NCI-H2107 (cell line): ENCODE measurements at regions not wholly inside any gene's neighbourhood (a gene's known extent, or its start where the extent isn't known, plus 50 kb on each side); places are given as distances from the start of the nearest gene placed in this dataset.

ENCODE experiments used
- DNase-seq: peaks from one replicate; lab custom pipeline; 2025; lab: John Stamatoyannopoulos, UW

DNA sequence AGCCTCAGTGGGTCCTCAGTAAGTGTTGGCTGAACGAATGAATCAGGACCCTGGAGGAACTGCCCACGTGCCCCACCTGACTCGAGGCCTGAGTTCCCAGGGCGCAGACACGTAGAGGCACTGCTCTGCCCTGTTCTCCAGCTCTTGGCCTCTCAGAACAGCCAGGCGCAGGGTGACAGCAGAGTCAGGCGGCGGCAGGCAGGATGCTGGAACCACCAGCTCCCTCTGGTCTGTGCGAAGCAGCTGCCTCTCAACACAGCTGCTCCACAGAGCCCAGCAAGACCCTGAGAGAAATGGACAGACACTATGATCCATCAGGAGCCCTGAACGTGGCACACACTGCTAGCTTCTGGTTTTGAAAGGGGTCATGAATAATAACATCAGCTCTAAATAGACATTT lies 53.1 kb upstream of the BCO1 start:
- no peak for DNase-seq

DNA sequence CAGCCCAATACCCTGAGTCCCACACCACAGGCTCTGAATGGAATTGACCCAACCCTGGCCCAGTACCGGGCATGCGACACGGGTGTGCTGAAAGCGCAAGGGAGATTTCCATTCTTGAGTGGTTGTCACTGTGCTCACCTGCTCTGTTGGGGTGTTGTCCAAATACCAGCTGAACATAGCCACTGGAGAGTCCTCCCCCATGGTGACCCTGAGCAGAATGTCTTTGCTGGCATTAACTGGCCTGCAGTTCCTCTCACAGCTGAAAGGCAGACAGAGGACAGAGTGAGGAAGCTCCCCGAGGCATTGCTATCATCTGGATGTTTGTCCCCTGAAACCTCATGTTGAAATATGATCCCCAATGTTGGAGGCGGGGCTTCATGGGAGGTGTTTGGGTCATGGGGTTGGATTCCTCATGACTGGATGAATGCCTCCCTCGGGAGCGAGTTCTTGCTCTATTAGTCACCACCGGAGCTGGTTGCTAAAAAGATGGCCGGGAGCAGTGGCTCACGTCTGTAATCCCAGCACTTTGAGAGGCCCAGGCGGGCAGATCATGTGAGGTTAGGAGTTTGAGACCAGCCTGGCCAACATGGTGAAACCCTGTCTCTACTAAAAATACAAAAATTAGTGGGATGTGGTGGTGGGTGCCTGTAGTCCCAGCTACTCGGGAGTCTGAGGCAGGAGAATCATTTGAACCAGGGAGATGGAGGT lies 57.3 kb upstream of the BCO1 start:
- peak; percentile 71 for DNase-seq

DNA sequence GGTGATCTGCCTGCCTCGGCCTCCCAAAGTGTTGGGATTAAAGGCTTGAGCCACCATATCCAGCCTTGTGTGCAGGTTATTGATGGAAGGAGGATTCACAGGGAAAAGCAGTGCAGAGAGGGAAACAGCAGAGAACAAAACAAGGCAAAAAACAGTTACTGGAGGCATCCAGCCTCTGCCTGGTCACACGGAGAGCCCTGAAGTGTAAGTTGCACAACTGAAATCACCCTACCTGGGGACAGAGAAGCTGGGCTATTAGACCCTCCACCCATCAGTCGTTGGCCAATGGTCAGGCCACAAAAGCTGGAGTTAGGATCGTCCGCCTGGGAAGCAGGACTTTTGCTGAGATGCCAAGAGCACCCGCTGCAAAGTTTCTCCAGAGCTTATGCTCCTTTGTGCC lies 57.9 kb upstream of the BCO1 start:
- DNase-seq: no peak

DNA sequence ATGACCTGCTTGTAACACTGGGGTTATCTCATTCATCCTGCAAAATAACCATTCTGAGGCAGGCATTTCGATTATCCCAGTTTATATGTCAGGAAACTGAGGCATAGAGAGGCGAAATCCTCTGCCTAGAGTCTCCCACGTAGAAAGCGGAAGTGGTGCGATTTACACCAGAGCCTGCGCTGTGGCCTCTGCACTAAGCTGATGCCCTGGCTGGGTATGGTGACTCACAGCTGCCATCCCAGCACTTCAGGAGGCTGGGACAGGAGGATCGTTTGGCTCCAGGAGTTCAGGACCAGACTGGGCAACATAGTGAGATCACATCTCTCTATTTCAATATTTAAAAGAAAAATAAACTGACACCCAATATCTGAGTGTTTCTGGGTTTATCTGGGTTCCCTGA lies 59.3 kb upstream of the BCO1 start:
- DNase-seq: no peak

DNA sequence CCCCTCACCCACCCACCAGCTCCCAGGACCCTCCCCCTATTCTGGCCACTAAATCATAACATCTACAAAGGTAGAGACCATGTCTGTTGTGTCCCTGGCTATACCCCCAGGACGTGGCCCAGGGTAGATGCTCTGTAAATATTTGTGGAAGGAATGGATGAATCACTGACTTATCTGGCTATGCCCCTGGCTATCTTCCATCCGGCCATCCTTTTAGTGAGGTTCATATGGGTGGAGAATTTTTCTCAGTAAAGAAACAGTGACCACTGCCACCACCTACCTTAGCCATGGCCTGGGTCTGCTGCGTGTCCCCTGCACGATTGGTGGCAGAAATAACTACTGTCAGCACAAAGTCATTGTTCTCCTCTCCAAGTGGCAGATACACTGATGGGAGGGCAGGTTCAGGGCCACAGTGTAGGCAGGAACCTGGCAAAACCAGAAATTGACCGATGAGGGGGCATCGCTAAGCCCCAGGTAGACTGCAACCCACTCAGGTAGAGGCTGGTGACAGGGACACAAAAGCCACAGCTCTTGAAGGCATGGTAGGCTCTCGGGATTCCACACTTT lies 63.1 kb upstream of the BCO1 start:
- no peak for DNase-seq

DNA sequence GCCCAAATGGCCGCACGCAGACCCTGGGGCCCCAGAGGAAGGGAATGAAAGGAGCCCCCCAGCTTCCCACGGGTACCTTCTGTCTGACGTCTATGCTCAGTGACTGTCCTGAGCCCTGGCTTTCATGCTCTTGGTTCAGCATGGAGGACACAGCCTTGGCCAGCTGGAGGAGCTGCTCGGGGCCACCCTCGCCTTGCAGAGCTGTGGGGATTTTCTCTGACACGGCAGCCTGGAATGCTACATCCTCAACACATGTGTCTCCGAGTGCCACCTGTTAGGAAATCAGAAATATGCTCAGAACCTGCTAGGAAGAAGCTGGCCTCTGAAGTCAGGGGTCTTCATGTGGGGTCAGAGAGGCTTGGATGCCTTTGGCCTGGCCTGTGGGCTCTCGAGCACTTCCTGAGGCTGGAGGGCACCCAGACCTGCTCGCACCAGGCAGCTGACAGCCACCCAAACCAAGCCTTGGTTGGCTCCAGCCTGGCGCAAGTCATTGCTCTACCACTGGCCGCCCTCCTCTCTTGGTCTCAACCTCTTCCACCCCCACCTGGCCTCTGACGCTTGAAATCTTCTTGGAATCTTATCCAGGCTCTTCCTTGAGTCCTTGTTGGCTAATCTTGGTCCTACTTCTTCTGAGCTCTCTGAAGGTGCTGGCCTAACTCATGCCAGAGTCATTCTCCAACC lies 63.7 kb upstream of the BCO1 start:
- DNase-seq: no peak

DNA sequence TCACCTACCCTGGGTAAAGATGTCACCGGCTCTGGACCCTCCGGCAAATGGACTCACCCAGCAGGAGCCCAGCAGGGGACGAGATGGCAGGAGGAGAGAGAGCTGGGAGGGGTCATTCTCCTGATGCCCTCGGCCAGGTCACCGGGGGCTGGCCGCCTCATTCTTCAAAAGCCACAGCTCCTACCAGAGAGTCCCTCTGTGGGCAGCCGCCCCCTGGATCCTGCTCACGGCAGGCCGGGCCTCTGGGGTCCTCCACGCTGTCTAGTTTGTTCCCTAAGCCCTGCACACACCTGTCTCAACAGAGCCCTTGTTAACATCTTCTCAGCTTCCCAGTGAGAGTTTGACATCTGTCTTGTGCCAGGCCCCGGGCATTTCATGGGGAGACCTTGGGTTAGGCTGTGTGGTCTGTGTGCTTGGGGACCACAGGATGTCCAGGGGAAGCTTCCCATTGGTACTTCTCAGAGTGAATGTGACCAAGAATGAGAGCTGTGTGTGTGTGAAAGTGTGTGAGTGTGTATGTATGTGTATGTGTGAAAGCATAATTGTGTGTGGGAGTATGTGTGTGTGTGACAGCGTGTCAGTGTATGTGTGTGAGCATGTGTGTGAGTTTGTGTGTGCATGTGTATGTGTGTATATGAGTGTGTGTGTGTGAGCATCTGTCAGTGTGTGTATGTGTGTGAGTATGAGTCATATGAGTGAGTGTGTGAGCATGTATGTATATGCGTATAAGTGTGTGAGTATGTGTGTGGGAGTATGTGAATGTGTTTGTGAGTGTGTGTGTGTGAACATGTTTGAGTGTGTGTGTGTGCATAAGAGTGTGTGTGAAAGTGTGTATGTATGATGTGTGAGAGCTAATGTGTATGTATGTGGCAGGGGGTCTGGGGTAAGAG lies 65.5 kb upstream of the BCO1 start:
- DNase-seq: no peak

DNA sequence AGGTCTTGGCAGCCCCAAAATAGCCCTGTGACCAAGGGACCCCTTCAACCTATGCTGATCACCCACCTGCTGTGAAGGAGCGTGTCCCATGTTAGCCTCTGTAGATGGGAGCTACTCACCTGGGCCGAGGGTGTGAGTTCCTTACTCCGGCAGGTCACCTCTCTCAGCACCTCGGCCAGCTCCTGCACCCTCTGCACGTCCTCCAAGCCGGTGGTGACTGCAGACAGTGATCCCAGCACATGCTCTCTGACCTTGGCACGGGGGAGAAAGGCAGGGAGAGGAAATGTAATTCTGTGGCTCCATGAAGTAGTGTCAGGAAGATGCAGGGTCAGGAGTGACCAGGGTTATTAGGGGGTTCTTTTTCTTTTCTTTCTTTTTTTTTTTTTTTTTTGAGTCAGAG lies 67.7 kb upstream of the BCO1 start:
- DNase-seq: no peak

DNA sequence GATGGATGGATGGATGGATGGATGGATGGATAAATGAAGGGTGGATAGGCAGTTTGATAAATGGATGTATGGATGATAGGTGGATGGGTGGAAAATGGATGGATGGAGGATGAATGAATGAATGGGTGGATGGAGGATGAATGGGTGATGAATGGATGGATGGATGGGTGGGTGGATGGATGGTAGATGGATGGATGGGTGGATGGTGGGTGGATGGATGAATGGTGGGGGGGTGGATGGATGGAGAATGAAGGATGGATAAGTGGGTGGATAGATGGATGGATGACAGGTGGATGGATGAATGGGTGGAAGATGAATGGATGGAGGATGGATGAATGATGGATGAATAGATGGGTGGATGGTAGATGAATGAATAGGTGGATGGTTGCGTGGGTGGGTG lies 70.1 kb upstream of the BCO1 start:
- DNase-seq: no peak

DNA sequence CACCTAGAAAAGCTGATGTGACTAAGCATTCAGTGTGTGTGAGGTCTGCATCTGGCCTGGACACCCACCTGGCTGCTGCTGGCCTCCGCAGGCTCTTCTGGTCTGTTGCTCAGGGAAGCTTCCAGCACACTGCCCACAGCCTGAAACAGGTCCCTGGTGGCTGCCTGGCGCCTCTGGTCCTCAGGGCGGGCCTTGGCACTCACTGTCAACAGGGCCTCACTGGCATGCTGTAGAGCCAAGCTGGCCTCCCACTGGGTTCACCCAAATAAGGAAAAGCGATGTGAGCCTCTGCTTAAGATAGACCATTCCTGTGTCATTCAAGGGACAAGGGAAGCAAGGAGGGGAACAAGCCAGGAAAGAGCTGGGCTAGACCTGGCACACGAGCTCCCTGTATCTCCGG lies 70.6 kb upstream of the BCO1 start:
- no peak for DNase-seq

DNA sequence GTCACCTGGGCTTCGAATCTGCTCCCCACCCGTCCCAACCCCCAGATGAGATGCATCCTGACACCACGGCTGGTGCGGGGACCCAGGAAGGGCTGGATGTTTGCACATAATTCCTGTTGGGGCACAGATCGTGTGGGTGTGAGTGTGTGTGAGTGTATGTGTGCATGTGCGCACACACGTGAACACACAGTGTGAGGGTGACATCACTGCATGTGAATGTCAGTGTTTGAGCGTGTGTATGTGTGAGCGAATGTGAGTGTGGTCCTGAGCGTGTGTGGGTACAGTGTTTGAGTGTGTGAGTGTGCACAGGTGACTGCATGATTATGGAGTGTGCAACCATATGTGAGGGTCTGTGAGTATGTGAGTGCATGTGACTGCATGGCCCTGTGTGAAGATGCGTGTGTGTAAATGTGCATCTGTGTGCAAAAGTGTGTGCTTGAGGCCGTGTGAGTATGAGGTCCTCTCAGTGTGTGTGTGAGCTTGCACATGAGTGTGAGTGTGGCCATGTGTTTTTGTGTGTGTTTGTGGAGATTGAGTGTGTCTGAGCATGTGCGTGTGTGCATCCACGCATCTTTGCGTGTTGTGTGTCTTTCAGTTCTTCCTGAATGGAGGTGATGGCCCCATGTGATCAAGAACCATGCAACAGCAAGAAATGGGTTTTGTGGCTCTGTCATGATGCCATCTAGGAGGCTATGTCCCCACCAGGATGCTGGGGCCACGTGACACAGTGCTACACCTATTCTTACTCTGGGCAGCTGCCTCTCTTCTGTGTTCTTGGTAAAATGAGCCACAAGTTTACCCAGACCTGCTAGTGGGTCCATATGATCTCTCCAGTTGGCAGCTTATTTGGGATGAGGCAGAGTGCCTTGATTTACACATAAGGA lies 70.5 kb upstream of the GCSH start:
- DNase-seq: no peak

DNA sequence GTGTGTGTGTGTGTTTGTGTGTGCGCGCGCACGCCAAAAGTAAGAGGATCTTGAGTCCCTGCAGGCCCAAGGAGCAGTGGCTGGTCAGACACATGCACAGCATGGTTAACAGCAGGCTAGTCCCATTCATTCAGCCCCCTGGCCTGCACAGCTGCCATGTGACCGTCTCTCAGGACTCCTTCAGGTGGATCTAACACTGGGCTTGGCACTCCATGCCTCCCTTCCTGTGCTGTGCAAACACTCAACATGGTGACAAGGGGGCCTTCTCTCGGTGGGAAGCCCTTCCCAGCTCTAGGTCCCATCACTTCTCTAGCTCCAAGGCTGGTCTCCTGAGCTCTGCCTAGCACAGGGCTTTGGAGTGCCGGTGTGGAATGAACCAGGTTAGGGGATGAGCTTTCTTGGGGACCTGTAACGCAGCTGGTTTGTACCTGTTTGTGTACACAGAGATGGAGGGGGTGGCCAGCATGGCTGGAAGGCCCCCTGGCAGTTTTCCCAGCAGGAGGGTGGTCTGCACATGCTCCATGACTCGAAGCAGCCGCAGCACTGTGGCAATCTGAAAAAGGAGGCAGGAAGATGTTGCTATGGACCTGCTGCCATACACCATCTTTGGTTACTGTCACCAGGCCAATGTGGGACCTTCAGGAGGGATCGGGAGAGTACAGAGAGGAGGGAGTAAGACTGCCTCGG lies 69.4 kb upstream of the GCSH start:
- DNase-seq: no peak

DNA sequence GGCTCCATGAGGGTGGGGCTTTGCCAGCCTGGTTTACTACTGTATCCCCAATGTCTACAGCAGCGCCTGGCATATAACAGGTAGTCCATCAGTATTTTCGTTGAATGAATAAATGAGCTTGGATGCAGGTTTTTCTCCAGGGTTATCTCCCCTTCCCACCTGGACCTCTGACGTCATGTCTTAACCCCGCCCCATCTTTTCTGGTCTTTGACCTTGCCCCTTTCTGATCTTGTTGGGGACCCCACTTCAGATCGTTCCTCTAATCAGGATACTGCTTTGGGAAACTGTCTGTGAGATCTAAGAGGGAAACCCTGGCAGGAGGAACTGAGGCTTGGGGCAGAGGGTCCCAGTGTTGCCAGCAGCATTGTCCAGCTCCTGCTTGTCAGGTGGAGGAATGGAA lies 68.8 kb upstream of the GCSH start:
- DNase-seq: no peak

DNA sequence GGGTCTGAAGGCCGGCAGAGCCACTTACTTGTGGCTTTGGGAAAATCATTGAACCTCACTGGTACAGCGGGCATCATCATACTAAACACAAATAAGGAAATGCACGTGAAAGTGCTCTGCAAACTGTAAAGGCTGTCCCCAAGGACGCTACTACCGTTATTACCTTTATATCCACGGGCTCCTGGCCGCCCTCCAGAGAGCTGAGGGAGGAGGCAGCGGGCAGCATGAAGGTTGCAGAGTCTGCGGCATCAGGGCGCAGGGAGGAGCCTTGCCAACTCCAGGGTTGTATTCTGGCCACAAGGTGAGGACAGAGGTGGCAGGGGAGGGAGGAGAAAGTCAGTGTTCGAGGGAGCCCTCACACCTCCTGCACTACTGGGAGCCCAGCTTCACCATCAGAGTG lies 68.3 kb upstream of the GCSH start:
- DNase-seq: peak; percentile 3

DNA sequence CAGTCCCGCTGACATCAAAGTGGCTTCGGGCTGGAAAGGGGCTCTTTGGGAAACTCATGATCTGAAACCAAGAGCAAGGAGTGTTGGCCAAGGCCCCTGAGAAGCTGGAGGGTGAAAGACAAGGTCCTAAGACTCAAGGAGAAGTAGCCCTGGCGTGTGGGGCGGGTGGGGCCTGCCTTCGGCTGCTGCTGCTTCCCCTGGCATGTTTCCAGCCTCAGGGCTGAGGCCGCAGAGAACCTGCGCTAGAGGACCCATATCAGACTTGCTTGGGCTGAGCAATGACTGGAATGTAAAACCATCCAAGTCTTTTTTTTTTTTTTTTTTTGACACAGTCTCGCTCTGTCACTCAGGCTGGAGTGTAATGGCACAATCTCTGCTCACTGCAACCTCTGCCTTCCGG lies 67.5 kb upstream of the GCSH start:
- DNase-seq: no peak

DNA sequence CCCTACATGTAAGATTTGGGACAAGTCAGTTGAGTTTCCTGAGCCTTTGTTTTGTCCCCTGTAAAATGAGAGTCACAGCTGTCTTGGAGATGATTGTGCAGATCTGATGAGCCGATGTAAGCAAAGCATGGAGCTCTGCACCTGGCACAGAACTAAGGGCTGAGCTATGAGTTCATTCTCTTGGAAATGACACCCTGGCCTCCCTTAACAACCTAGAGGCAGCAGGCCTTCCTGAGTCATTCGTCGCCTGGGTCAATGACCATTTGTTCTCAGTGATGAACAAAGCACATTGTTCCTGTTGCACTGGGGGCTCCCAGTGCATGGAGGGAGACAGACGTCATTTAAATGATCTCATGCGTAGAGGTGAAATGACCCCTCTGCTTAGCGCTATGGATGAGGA lies 62.8 kb upstream of the GCSH start:
- no peak for DNase-seq

DNA sequence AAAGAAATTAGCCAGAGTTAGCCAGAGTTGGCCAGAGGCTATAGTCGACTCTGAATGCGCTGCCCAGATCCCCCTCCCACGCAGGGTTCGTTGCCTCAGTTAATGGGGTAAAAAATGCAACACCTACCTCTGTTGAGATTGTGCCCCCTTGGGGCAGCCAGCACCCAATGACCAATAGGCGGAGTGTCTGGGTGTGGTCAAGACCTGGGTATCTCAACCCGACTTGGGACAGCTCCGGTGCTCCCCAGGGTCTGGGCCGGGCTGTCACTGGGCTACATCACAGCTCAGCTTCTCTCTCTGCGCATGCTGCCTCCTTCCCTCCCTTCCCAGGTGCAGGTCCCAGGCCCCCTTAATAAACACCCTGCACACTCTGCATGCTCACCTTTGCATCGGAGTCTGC lies 59.6 kb upstream of the GCSH start:
- no peak for DNase-seq

DNA sequence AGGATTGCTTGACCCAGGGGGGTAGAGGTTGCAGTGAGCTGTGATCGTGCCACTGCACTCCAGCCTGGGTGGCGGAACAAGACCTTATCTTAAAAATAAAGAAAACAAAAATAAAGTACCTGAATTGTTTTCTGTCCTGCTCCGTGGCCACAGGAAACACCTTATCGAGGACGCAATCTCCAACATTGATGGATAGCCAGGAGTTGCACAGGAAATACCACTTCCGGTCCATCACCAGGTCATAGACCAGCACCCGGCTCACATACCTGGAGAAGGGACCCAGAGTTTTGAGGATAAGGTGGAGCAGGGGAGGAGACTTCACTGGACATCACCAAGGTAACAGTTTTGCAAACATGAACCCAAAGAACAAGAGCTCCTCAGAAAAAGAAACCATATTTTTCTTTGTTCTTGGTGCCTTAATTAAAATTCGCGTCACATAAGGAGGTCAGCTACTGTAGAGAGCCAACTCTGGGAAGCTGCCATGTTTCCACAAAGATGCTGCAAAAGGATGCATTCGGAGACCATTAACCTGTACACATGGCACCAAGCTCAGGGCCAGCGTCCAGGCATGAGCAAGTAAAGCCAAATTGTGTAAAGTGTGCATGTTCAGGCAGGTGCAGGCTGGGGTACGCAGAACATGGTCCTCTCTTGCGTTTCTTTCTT lies 55.6 kb upstream of the GCSH start:
- DNase-seq: no peak

DNA sequence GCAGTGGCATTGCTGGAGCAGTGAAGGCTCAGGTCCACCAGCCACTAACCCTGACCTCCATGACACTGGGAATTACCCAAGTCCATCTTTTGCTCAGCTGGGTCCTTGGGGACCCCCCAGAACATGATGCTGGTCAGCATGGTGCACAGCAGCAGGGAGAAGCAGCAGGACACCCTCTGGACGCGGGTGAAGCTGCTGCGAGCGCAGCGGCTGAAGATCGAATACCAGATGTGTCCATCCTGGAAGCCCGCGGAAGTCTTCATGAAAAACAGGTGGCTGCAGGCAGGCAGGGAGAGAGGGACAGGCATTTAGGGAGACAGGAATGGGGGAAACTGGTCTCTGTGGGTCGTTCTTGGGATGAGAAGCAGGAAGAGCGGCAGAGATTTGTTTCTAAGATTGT lies 53.4 kb upstream of the GCSH start:
- DNase-seq: no peak

DNA sequence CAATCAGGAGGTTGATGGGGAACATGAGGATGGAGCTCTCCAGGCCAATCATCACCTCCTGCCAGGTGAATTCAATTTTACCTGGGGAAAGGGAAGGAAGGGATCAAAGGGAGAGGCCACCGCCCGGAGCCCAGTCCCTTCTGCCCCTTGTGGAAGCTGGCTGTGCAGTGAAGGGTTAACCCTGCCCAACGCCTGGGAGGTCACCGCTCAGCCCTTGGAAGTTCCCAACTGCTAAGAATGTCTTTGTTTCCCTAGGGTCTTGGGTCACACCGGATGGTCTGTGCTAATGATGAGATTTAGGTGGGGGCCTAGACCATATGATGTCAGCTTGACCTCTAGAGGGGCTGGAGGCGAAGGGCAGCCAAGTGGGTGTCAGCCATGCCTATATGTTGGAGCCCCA lies 52.1 kb upstream of the GCSH start:
- DNase-seq: no peak
